HepG2 (cell line): ENCODE measurements at regions not wholly inside any gene's neighbourhood (a gene's known extent, or its start where the extent isn't known, plus 50 kb on each side); places are given as distances from the start of the nearest gene placed in this dataset.

Experiments
- FOXM1 ChIP-seq: sonication (generic); formaldehyde crosslinking; IDR thresholded peaks from 2 replicates; pipeline ENCODE4 v1.5.0; 2020; ENCODE audit warnings: missing genetic modification reagents
- MED8 ChIP-seq: sonication (generic); formaldehyde crosslinking; IDR thresholded peaks from 2 replicates; pipeline ENCODE4 v1.8.1; 2023; ENCODE audit warnings: mild to moderate bottlenecking, missing genetic modification reagents; ENCODE audit not compliant: insufficient replicate concordance
- PAX8 ChIP-seq: sonication (generic); formaldehyde crosslinking; IDR thresholded peaks from 2 replicates; pipeline ENCODE4 v1.8.0; 2022; ENCODE audit warnings: mild to moderate bottlenecking, missing genetic modification reagents, borderline replicate concordance
- PITX1 ChIP-seq: sonication (generic); formaldehyde crosslinking; IDR thresholded peaks from 2 replicates; pipeline ENCODE4 v1.5.1; 2020; ENCODE audit warnings: mild to moderate bottlenecking, missing genetic modification reagents
- TAF1 ChIP-seq: sonication (generic); formaldehyde crosslinking; IDR thresholded peaks from 2 replicates; pipeline ENCODE4 v1.4.0; 2020; ENCODE audit warnings: missing genetic modification reagents
- TEAD2 ChIP-seq: sonication (generic); formaldehyde crosslinking; IDR thresholded peaks from 2 replicates; pipeline ENCODE4 v1.9.0; 2021; ENCODE audit warnings: missing genetic modification reagents
- YY1 ChIP-seq: IDR thresholded peaks from 2 replicates; pipeline ENCODE4 v1.6.1; 2011; ENCODE audit warnings: low read length, low read depth, moderate library complexity, mild to moderate bottlenecking; ENCODE audit not compliant: insufficient read depth, insufficient replicate concordance
- ZBTB40 ChIP-seq, 2 experiments: fragments of 450-650 bp in 1 of 2; sonication (generic) in 1 of 2; formaldehyde crosslinking in 1 of 2; IDR thresholded peaks; 2 replicates each; pipeline versions ENCODE4 v1.6.1 to v1.8.0; 2016 to 2022; ENCODE audit warnings: antibody characterized with exemption in 1 of 2, mild to moderate bottlenecking in 1 of 2, missing genetic modification reagents in 1 of 2
- ZEB1 ChIP-seq: IDR thresholded peaks from 2 replicates; pipeline ENCODE4 v1.6.1; 2012; ENCODE audit warnings: mild to moderate bottlenecking, low read depth, inconsistent platforms; ENCODE audit not compliant: insufficient replicate concordance
- ZNF10 ChIP-seq: sonication (generic); formaldehyde crosslinking; IDR thresholded peaks from 2 replicates; pipeline ENCODE4 v1.4.0; 2020; ENCODE audit warnings: mild to moderate bottlenecking, low read depth, missing genetic modification reagents, borderline replicate concordance
- ZSCAN21 ChIP-seq: sonication (generic); formaldehyde crosslinking; IDR thresholded peaks from 2 replicates; pipeline ENCODE4 v1.8.0; 2022; ENCODE audit warnings: mild to moderate bottlenecking, missing genetic modification reagents, moderate library complexity, borderline replicate concordance
- TF ChIP-seq, protein P1 (sequence below): sonication (generic); formaldehyde crosslinking; IDR thresholded peaks from 2 replicates; pipeline ENCODE4 v1.8.0; 2022; ENCODE audit warnings: mild to moderate bottlenecking, missing genetic modification reagents; ENCODE audit not compliant: insufficient replicate concordance

- TF ChIP-seq ZBTB40 (IDR thresholded peaks at IDR 0.05) (no peak), ZBTB40 (CRISPR knock-in tag; IDR thresholded peaks at IDR 0.05) (no peak), MED8 (CRISPR knock-in tag) (no peak), PITX1 (CRISPR knock-in tag) (no peak), PAX8 (CRISPR knock-in tag) (no peak), TAF1 (CRISPR knock-in tag) (no peak), ZSCAN21 (CRISPR knock-in tag) (no peak), TEAD2 (CRISPR knock-in tag) (no peak), FOXM1 (CRISPR knock-in tag) (no peak), YY1 (no peak), ZNF10 (CRISPR knock-in tag) (no peak), ZEB1 (no peak)
- TF ChIP-seq, protein P1, sequence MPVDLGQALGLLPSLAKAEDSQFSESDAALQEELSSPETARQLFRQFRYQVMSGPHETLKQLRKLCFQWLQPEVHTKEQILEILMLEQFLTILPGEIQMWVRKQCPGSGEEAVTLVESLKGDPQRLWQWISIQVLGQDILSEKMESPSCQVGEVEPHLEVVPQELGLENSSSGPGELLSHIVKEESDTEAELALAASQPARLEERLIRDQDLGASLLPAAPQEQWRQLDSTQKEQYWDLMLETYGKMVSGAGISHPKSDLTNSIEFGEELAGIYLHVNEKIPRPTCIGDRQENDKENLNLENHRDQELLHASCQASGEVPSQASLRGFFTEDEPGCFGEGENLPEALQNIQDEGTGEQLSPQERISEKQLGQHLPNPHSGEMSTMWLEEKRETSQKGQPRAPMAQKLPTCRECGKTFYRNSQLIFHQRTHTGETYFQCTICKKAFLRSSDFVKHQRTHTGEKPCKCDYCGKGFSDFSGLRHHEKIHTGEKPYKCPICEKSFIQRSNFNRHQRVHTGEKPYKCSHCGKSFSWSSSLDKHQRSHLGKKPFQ (CRISPR knock-in tag): no peak
Observed at GRCh38 chr14:66234411-66234810, 251.8 kb upstream of the CCDC196 start (continued).
